ENCODE measurements at regions not wholly inside any gene's neighbourhood (a gene's known extent, or its start where the extent isn't known, plus 50 kb on each side); places are given as distances from the start of the nearest gene placed in this dataset.

DNA sequence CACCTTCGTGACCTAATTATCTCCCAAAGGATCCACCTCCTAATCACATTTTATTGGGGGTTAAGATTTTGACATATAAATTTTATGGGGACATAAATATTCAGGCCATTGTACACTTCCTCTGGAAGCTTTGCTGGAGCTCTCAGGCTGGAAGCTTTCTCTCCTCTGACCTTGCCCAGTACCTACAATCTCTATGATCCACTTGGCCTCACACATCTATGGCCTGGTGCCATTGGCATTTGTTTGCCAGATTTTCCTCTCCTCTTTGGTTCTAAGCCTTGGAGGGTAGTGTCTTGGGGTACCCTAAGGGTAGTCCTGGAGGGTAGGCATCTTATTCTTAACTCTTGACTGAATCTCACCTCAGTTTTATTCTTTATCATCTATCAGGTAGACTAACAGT lies 79.0 kb downstream of the HLX start:
- H4K20me1 ChIP-seq (ENCODE audit: control insufficient read depth, extremely low read depth, insufficient read depth, low read length): no peaks in the 10 kb centered on the region
- H3K36me3 ChIP-seq (ENCODE audit: control insufficient read depth, insufficient read depth, low read length): no peaks in the 10 kb centered on the region
- peaks cover 19% of the 10 kb centered on the region for H3K4me1 ChIP-seq (ENCODE audit: control insufficient read depth, extremely low read depth, insufficient read depth, low read length)
- no peaks in the 10 kb centered on the region for H3K27me3 ChIP-seq (ENCODE audit: control insufficient read depth, insufficient read depth, low read length)
- no peak overlapping the region for H3K4me2 ChIP-seq (ENCODE audit: extremely low read depth, insufficient read depth, low read length)
- no peaks in the 10 kb centered on the region for H3K79me2 ChIP-seq (ENCODE audit: control insufficient read depth, insufficient read depth, low read length)
- TF ChIP-seq, protein P1, sequence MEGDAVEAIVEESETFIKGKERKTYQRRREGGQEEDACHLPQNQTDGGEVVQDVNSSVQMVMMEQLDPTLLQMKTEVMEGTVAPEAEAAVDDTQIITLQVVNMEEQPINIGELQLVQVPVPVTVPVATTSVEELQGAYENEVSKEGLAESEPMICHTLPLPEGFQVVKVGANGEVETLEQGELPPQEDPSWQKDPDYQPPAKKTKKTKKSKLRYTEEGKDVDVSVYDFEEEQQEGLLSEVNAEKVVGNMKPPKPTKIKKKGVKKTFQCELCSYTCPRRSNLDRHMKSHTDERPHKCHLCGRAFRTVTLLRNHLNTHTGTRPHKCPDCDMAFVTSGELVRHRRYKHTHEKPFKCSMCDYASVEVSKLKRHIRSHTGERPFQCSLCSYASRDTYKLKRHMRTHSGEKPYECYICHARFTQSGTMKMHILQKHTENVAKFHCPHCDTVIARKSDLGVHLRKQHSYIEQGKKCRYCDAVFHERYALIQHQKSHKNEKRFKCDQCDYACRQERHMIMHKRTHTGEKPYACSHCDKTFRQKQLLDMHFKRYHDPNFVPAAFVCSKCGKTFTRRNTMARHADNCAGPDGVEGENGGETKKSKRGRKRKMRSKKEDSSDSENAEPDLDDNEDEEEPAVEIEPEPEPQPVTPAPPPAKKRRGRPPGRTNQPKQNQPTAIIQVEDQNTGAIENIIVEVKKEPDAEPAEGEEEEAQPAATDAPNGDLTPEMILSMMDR (conservative IDR thresholded peaks at IDR 0.05 in 1 of 2, IDR thresholded peaks at IDR 0.05 in 1 of 2; ENCODE audit: low read depth in 1 of 2, low read length in 2 of 2): no peak
- TF ChIP-seq EZH2 (IDR thresholded peaks at IDR 0.05; ENCODE audit: low read length, missing control alignments): no peak
- no peak overlapping the region for H3K9ac ChIP-seq (ENCODE audit: insufficient read depth, low read length)
- no peaks in the 10 kb centered on the region for H3K9me3 ChIP-seq (ENCODE audit: control insufficient read depth, insufficient read depth, low read depth, low read length)
- DNase-seq (ENCODE audit: low read depth in 2 of 2): no peak
- H3K27ac ChIP-seq (ENCODE audit: insufficient read depth, low read length): no peak overlapping the region
- no peak overlapping the region for H2AFZ ChIP-seq (ENCODE audit: low read length)
- no peak overlapping the region for H3K4me3 ChIP-seq (replicated peaks in 1 of 4; ENCODE audit: control extremely low read depth in 1 of 4, insufficient read depth in 1 of 4, low read depth in 3 of 4, low read length in 4 of 4)

DNA sequence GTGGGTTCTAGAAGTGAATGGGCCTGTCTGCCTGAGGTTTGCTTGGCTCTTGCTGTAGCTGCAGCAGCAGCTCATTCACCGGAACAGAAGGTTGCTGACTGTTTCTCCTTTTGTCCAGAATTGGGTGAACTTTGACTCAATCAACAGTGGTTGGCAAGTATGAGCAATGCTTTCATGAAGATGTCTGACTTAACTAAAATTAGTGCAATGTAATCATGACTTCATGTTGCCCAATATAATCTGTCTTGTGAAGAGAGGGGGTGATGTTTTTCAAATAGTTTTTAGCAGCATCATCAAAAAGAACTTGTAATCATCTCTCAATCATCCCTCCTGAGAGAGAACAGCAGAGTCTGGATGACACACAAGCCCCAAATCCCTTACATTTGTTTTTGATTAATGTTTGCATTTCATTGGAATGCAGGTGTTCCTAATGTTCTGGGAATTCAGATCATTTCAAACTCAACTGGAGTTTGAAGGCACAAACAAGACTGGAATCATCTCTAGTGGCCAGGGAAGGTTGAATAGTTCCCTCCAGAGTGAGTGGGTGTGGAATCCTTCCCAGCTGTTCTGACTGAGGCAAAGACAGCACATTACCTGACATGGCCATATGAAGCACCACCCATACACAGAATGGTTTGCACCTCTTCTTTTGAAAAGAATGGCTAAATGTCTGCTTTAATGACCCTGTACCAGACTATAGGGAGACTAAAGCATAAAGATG lies 82.9 kb downstream of the HLX start:
- Histone ChIP-seq H3K9me3 (ENCODE audit: control insufficient read depth, insufficient read depth, low read depth, low read length) (no peaks in the 10 kb centered on the region), H3K36me3 (ENCODE audit: control insufficient read depth, insufficient read depth, low read length) (no peaks in the 10 kb centered on the region), H3K9ac (ENCODE audit: insufficient read depth, low read length) (no peak overlapping the region), H3K79me2 (ENCODE audit: control insufficient read depth, insufficient read depth, low read length) (no peaks in the 10 kb centered on the region), H3K4me3 (replicated peaks in 1 of 4; ENCODE audit: control extremely low read depth in 1 of 4, insufficient read depth in 1 of 4, low read depth in 3 of 4, low read length in 4 of 4) (no peak overlapping the region), H3K4me1 (ENCODE audit: control insufficient read depth, extremely low read depth, insufficient read depth, low read length) (peaks cover 17% of the 10 kb centered on the region), H3K4me2 (ENCODE audit: extremely low read depth, insufficient read depth, low read length) (peak overlapping the region; percentile 40), H4K20me1 (ENCODE audit: control insufficient read depth, extremely low read depth, insufficient read depth, low read length) (no peaks in the 10 kb centered on the region), H3K27ac (ENCODE audit: insufficient read depth, low read length) (peak overlapping the region; percentile 75), H3K27me3 (ENCODE audit: control insufficient read depth, insufficient read depth, low read length) (no peaks in the 10 kb centered on the region), H2AFZ (ENCODE audit: low read length) (no peak overlapping the region)
- TF ChIP-seq, protein P1 (conservative IDR thresholded peaks at IDR 0.05 in 1 of 2, IDR thresholded peaks at IDR 0.05 in 1 of 2; ENCODE audit: low read depth in 1 of 2, low read length in 2 of 2): no peak
- TF ChIP-seq EZH2 (IDR thresholded peaks at IDR 0.05; ENCODE audit: low read length, missing control alignments): no peak
- DNase-seq (ENCODE audit: low read depth in 2 of 2): peak; percentile 94 to 98

DNA sequence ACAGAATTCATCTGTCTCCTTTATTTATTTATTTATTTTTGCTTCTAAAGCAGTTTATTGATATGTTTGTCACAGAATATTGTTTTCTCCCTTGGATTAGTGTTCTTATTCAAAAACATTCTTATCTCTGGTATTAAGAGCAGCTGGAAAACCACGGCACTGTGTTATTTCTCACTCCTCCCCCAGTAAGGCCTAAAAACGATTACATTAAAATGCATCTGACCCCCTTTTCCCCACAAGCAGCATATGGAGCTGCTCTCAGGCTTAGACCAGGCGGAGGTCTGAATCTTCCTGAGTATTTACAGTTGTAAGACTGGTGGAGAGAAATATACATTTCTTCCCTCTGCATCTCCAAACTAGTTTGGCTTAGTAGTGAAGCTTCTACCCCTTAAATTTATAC lies 86.8 kb downstream of the HLX start:
- Histone ChIP-seq H2AFZ (ENCODE audit: low read length) (no peak overlapping the region), H3K9me3 (ENCODE audit: control insufficient read depth, insufficient read depth, low read depth, low read length) (no peaks in the 10 kb centered on the region), H3K27ac (ENCODE audit: insufficient read depth, low read length) (no peak overlapping the region), H3K4me3 (replicated peaks in 1 of 4; ENCODE audit: control extremely low read depth in 1 of 4, insufficient read depth in 1 of 4, low read depth in 3 of 4, low read length in 4 of 4) (no peak overlapping the region), H4K20me1 (ENCODE audit: control insufficient read depth, extremely low read depth, insufficient read depth, low read length) (no peaks in the 10 kb centered on the region), H3K4me2 (ENCODE audit: extremely low read depth, insufficient read depth, low read length) (no peak overlapping the region), H3K27me3 (ENCODE audit: control insufficient read depth, insufficient read depth, low read length) (no peaks in the 10 kb centered on the region), H3K79me2 (ENCODE audit: control insufficient read depth, insufficient read depth, low read length) (no peaks in the 10 kb centered on the region), H3K36me3 (ENCODE audit: control insufficient read depth, insufficient read depth, low read length) (no peaks in the 10 kb centered on the region), H3K4me1 (ENCODE audit: control insufficient read depth, extremely low read depth, insufficient read depth, low read length) (peaks cover 16% of the 10 kb centered on the region), H3K9ac (ENCODE audit: insufficient read depth, low read length) (no peak overlapping the region)
- DNase-seq (ENCODE audit: low read depth in 2 of 2): no peak
- no peak for TF ChIP-seq EZH2 (IDR thresholded peaks at IDR 0.05; ENCODE audit: low read length, missing control alignments)
- TF ChIP-seq, protein P1 (conservative IDR thresholded peaks at IDR 0.05 in 1 of 2, IDR thresholded peaks at IDR 0.05 in 1 of 2; ENCODE audit: low read depth in 1 of 2, low read length in 2 of 2): no peak
